ENCODE measurements at regions not wholly inside any gene's neighbourhood (a gene's known extent, or its start where the extent isn't known, plus 50 kb on each side); places are given as distances from the start of the nearest gene placed in this dataset.

GRCh38 chr6:54698974-54699373 is 147.6 kb upstream of the FAM83B start:
- BruUV-seq (replicated peaks), result no TSS peak
- CTCF ChIA-PET, result interaction anchor here (1.0 to 4.5 kb wide), 2 partner anchors 19 to 103 kb away, joined by 3 to 12 read pairs; no protein-coding TSS in a partner anchor
- peak overlapping the region; percentile 40 for H3K27ac Mint-ChIP-seq (ENCODE audit: unreplicated experiment)

GRCh38 chr6:54700158-54700557 is 146.4 kb upstream of the FAM83B start:
- intact Hi-C loops (cut with micrococcal nuclease; ENCODE audit: unreplicated experiment), result no loop called here
- no peaks in the 10 kb centered on the region for H3K36me3 Mint-ChIP-seq (ENCODE audit: insufficient read depth, unreplicated experiment)
- no TSS peak for BruUV-seq (replicated peaks)
- H3K9me3 Mint-ChIP-seq (ENCODE audit: low read depth, unreplicated experiment), result no peaks in the 10 kb centered on the region
- CTCF ChIA-PET, result interaction anchor here (0.7 to 4.5 kb wide), 3 partner anchors 18 to 956 kb away, joined by 3 to 12 read pairs (median 3); no protein-coding TSS in a partner anchor
- no peak for DNase-seq
- peak overlapping the region; percentile 77 for H3K27ac Mint-ChIP-seq (ENCODE audit: unreplicated experiment)
- TF ChIP-seq CTCF (IDR thresholded peaks at IDR 0.05; ENCODE audit: unreplicated experiment), result no peak
- H3K4me3 Mint-ChIP-seq (ENCODE audit: low read depth, unreplicated experiment), result no peak overlapping the region
- peaks cover 31% of the 10 kb centered on the region for H3K4me1 Mint-ChIP-seq (ENCODE audit: low read depth, unreplicated experiment)
- H3K27me3 Mint-ChIP-seq (ENCODE audit: unreplicated experiment), result no peaks in the 10 kb centered on the region

More at GRCh38 chr6:54698974-54699373, 147.6 kb upstream of the FAM83B start:
- no peaks in the 10 kb centered on the region for H3K27me3 Mint-ChIP-seq (ENCODE audit: unreplicated experiment)
- peaks cover 31% of the 10 kb centered on the region for H3K4me1 Mint-ChIP-seq (ENCODE audit: low read depth, unreplicated experiment)
- intact Hi-C loops (cut with micrococcal nuclease; ENCODE audit: unreplicated experiment), result loop anchor here (2.0 to 5.0 kb wide), 4 partner anchors 168 to 722 kb away; no protein-coding TSS in a partner anchor
- no peak overlapping the region for H3K4me3 Mint-ChIP-seq (ENCODE audit: low read depth, unreplicated experiment)
- H3K9me3 Mint-ChIP-seq (ENCODE audit: low read depth, unreplicated experiment), result no peaks in the 10 kb centered on the region
- no peaks in the 10 kb centered on the region for H3K36me3 Mint-ChIP-seq (ENCODE audit: insufficient read depth, unreplicated experiment)
- DNase-seq, result peak; percentile 45
- no peak for TF ChIP-seq CTCF (IDR thresholded peaks at IDR 0.05; ENCODE audit: unreplicated experiment)

GRCh38 chr6:54702772-54703171 is 143.8 kb upstream of the FAM83B start:
- H3K9me3 Mint-ChIP-seq (ENCODE audit: low read depth, unreplicated experiment), result no peaks in the 10 kb centered on the region
- H3K27ac Mint-ChIP-seq (ENCODE audit: unreplicated experiment), result no peak overlapping the region
- no peak overlapping the region for H3K4me3 Mint-ChIP-seq (ENCODE audit: low read depth, unreplicated experiment)
- no peaks in the 10 kb centered on the region for H3K27me3 Mint-ChIP-seq (ENCODE audit: unreplicated experiment)
- TF ChIP-seq CTCF (IDR thresholded peaks at IDR 0.05; ENCODE audit: unreplicated experiment), result no peak
- CTCF ChIA-PET, result interaction anchor here (1.0 kb wide), 1 partner anchor 15 kb away, joined by 3 read pairs; no protein-coding TSS in a partner anchor
- DNase-seq, result no peak
- intact Hi-C loops (cut with micrococcal nuclease; ENCODE audit: unreplicated experiment), result no loop called here
- peaks cover 24% of the 10 kb centered on the region for H3K4me1 Mint-ChIP-seq (ENCODE audit: low read depth, unreplicated experiment)
- no peaks in the 10 kb centered on the region for H3K36me3 Mint-ChIP-seq (ENCODE audit: insufficient read depth, unreplicated experiment)
- BruUV-seq (replicated peaks), result no TSS peak

- Mint-ChIP-seq H3K9me3 (ENCODE audit: low read depth, unreplicated experiment) (no peaks in the 10 kb centered on the region), H3K4me3 (ENCODE audit: low read depth, unreplicated experiment) (no peak overlapping the region), H3K4me1 (ENCODE audit: low read depth, unreplicated experiment) (peaks cover 20% of the 10 kb centered on the region), H3K36me3 (ENCODE audit: insufficient read depth, unreplicated experiment) (no peaks in the 10 kb centered on the region), H3K27me3 (ENCODE audit: unreplicated experiment) (no peaks in the 10 kb centered on the region), H3K27ac (ENCODE audit: unreplicated experiment) (no peak overlapping the region)
- no peak for DNase-seq
- CTCF ChIA-PET, result interaction anchor here (0.6 kb wide), 1 partner anchor 13 kb away, joined by 8 read pairs; no protein-coding TSS in a partner anchor
- intact Hi-C loops (cut with micrococcal nuclease; ENCODE audit: unreplicated experiment), result no loop called here
- no TSS peak for BruUV-seq (replicated peaks)
- no peak for TF ChIP-seq CTCF (IDR thresholded peaks at IDR 0.05; ENCODE audit: unreplicated experiment)
Observed at GRCh38 chr6:54706391-54706790, 140.2 kb upstream of the FAM83B start.

All from Calu3 (cell line).